ENCODE measurements at regions not wholly inside any gene's neighbourhood (a gene's known extent, or its start where the extent isn't known, plus 50 kb on each side); places are given as distances from the start of the nearest gene placed in this dataset.

GRCh38 chr4:138449938-138450337 lies 207.8 kb upstream of the SLC7A11 start:
- TF ChIP-seq CTCF (IDR thresholded peaks at IDR 0.05) (no peak), EP300 (IDR thresholded peaks at IDR 0.05) (no peak), POLR2A (IDR thresholded peaks at IDR 0.05) (no peak)
